Neural cell (in vitro differentiated cells): ENCODE measurements at regions not wholly inside any gene's neighbourhood (a gene's known extent, or its start where the extent isn't known, plus 50 kb on each side); places are given as distances from the start of the nearest gene placed in this dataset.

Experiments
- H2AFZ ChIP-seq: fragments of 200-600, 300-800 bp; sonication (generic), shearing (Covaris generic); 2 replicates; pipeline ENCODE4 v1.6.0; 2014; ENCODE audit warnings: low read depth, mild to moderate bottlenecking, antibody characterized with exemption, low read length, moderate library complexity
- H3F3A ChIP-seq: fragments of 200-600 bp; shearing (Covaris generic); 2 replicates; pipeline ENCODE4 v1.6.1; 2016; ENCODE audit warnings: mild to moderate bottlenecking, moderate library complexity, mixed read lengths, antibody characterized with exemption, low read length; ENCODE audit not compliant: insufficient read depth, poor library complexity, severe bottlenecking
- H3K27ac ChIP-seq: fragments of 200-600, 300-800 bp; sonication (generic), shearing (Covaris generic); 2 replicates; pipeline ENCODE4 v1.5.1; 2014; ENCODE audit warnings: mild to moderate bottlenecking, low read length, moderate library complexity
- H3K27me3 ChIP-seq: fragments of 300-800, 200-600 bp; sonication (generic), shearing (Covaris generic); 2 replicates; pipeline ENCODE4 v1.6.0; 2014; ENCODE audit warnings: mild to moderate bottlenecking, low read depth, low read length, moderate library complexity; ENCODE audit not compliant: insufficient read depth
- H3K36me3 ChIP-seq: fragments of 300-800, 200-600 bp; sonication (generic), shearing (Covaris generic); 2 replicates; pipeline ENCODE4 v1.5.1; 2014; ENCODE audit warnings: mild to moderate bottlenecking, antibody characterized with exemption, low read length, moderate library complexity; ENCODE audit not compliant: insufficient read depth
- H3K4me2 ChIP-seq: fragments of 300-800, 200-600 bp; sonication (generic), shearing (Covaris generic); 2 replicates; pipeline ENCODE4 v1.6.0; 2014; ENCODE audit warnings: mild to moderate bottlenecking, low read length
- H3K4me3 ChIP-seq: fragments of 300-800, 200-600 bp; sonication (generic), shearing (Covaris generic); 2 replicates; pipeline ENCODE4 v1.5.1; 2014; ENCODE audit warnings: mild to moderate bottlenecking, low read length, moderate library complexity
- H3K79me2 ChIP-seq: fragments of 200-600 bp; shearing (Covaris generic); replicated peaks from 2 replicates; pipeline ENCODE4 v1.6.0; 2014; ENCODE audit warnings: mild to moderate bottlenecking, low read length, moderate library complexity; ENCODE audit not compliant: insufficient read depth
- H3K9ac ChIP-seq: fragments of 300-800, 200-600 bp; sonication (generic), shearing (Covaris generic); 2 replicates; pipeline ENCODE4 v1.6.1; 2016; ENCODE audit warnings: mild to moderate bottlenecking, low read length, mixed read lengths
- H3K9me2 ChIP-seq: fragments of 200-600 bp; shearing (Covaris generic); 2 replicates; pipeline ENCODE4 v1.6.1; 2016; ENCODE audit warnings: mild to moderate bottlenecking, low read length, mixed read lengths; ENCODE audit not compliant: insufficient read depth
- H3K9me3 ChIP-seq: fragments of 200-600, 300-800 bp; sonication (generic), shearing (Covaris generic); 2 replicates; pipeline ENCODE4 v1.6.1; 2016; ENCODE audit warnings: mild to moderate bottlenecking, mixed run types, low read length, moderate library complexity, mixed read lengths
- H4K20me1 ChIP-seq: fragments of 200-600 bp; shearing (Covaris generic); 2 replicates; pipeline ENCODE4 v1.6.1; 2016; ENCODE audit warnings: mild to moderate bottlenecking, mixed run types; ENCODE audit not compliant: insufficient read depth
- EP300 ChIP-seq: fragments of 450-650 bp; conservative IDR thresholded peaks from 2 replicates; pipeline ENCODE4 v1.6.1; 2014; ENCODE audit warnings: antibody characterized with exemption, mild to moderate bottlenecking, moderate library complexity; ENCODE audit not compliant: poor library complexity, severe bottlenecking
- EZH2 ChIP-seq: fragments of 200-600, 300-800 bp; shearing (Covaris generic), sonication (generic); IDR thresholded peaks from 2 replicates; pipeline ENCODE4 v1.6.1; 2014; ENCODE audit warnings: antibody characterized with exemption, low read length, borderline replicate concordance, mild to moderate bottlenecking; ENCODE audit not compliant: insufficient read depth, poor library complexity, severe bottlenecking
- MXI1 ChIP-seq: fragments of 450-650 bp; conservative IDR thresholded peaks from 2 replicates; pipeline ENCODE4 v1.6.1; 2014; ENCODE audit warnings: antibody characterized with exemption, mild to moderate bottlenecking; ENCODE audit not compliant: poor library complexity, severe bottlenecking
- POLR2AphosphoS5 ChIP-seq: IDR thresholded peaks from 2 replicates; pipeline ENCODE4 v1.6.1; 2012
- RAD21 ChIP-seq: fragments of 450-650 bp; conservative IDR thresholded peaks from 2 replicates; pipeline ENCODE4 v1.6.1; 2014; ENCODE audit warnings: antibody characterized with exemption, mild to moderate bottlenecking, moderate library complexity
- SMC3 ChIP-seq: fragments of 450-650 bp; conservative IDR thresholded peaks from 2 replicates; pipeline ENCODE4 v1.6.1; 2014; ENCODE audit warnings: antibody characterized with exemption, mild to moderate bottlenecking, moderate library complexity; ENCODE audit not compliant: poor library complexity
- TAF1 ChIP-seq: IDR thresholded peaks from 2 replicates; pipeline ENCODE4 v1.6.1; 2012; ENCODE audit warnings: low read depth
- TF ChIP-seq, protein P1 (sequence below): IDR thresholded peaks from 2 replicates; pipeline ENCODE4 v1.6.1; 2012; ENCODE audit warnings: borderline replicate concordance
- TF ChIP-seq, protein P2 (sequence below): fragments of 450-650 bp; IDR thresholded peaks from 2 replicates; pipeline ENCODE4 v1.5.1; 2014; ENCODE audit warnings: antibody characterized with exemption, mild to moderate bottlenecking, moderate library complexity; ENCODE audit not compliant: poor library complexity, severe bottlenecking

GRCh38 chr9:103661663-103662062, 432.4 kb upstream of the SMC2 start:
- H3K9me2 ChIP-seq = no peaks in the 10 kb centered on the region
- no peaks in the 10 kb centered on the region for H3K36me3 ChIP-seq
- H3K9ac ChIP-seq = no peak overlapping the region
- no peak overlapping the region for H2AFZ ChIP-seq
- TF ChIP-seq POLR2AphosphoS5 = no peak
- no peak for TF ChIP-seq EZH2
- TF ChIP-seq SMC3 = no peak
- no peak for TF ChIP-seq TAF1
- TF ChIP-seq, protein P1, sequence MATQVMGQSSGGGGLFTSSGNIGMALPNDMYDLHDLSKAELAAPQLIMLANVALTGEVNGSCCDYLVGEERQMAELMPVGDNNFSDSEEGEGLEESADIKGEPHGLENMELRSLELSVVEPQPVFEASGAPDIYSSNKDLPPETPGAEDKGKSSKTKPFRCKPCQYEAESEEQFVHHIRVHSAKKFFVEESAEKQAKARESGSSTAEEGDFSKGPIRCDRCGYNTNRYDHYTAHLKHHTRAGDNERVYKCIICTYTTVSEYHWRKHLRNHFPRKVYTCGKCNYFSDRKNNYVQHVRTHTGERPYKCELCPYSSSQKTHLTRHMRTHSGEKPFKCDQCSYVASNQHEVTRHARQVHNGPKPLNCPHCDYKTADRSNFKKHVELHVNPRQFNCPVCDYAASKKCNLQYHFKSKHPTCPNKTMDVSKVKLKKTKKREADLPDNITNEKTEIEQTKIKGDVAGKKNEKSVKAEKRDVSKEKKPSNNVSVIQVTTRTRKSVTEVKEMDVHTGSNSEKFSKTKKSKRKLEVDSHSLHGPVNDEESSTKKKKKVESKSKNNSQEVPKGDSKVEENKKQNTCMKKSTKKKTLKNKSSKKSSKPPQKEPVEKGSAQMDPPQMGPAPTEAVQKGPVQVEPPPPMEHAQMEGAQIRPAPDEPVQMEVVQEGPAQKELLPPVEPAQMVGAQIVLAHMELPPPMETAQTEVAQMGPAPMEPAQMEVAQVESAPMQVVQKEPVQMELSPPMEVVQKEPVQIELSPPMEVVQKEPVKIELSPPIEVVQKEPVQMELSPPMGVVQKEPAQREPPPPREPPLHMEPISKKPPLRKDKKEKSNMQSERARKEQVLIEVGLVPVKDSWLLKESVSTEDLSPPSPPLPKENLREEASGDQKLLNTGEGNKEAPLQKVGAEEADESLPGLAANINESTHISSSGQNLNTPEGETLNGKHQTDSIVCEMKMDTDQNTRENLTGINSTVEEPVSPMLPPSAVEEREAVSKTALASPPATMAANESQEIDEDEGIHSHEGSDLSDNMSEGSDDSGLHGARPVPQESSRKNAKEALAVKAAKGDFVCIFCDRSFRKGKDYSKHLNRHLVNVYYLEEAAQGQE = no peak
- TF ChIP-seq RAD21 = no peak
- TF ChIP-seq MXI1 = no peak
- TF ChIP-seq EP300 = no peak
- TF ChIP-seq, protein P2, sequence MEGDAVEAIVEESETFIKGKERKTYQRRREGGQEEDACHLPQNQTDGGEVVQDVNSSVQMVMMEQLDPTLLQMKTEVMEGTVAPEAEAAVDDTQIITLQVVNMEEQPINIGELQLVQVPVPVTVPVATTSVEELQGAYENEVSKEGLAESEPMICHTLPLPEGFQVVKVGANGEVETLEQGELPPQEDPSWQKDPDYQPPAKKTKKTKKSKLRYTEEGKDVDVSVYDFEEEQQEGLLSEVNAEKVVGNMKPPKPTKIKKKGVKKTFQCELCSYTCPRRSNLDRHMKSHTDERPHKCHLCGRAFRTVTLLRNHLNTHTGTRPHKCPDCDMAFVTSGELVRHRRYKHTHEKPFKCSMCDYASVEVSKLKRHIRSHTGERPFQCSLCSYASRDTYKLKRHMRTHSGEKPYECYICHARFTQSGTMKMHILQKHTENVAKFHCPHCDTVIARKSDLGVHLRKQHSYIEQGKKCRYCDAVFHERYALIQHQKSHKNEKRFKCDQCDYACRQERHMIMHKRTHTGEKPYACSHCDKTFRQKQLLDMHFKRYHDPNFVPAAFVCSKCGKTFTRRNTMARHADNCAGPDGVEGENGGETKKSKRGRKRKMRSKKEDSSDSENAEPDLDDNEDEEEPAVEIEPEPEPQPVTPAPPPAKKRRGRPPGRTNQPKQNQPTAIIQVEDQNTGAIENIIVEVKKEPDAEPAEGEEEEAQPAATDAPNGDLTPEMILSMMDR = no peak
- no peaks in the 10 kb centered on the region for H3K79me2 ChIP-seq
- no peaks in the 10 kb centered on the region for H3K27me3 ChIP-seq
- no peak overlapping the region for H3K27ac ChIP-seq
- no peak overlapping the region for H3K4me3 ChIP-seq
- H3K4me2 ChIP-seq = no peak overlapping the region
- H4K20me1 ChIP-seq = no peaks in the 10 kb centered on the region
- no peaks in the 10 kb centered on the region for H3K9me3 ChIP-seq
- H3F3A ChIP-seq = no peaks in the 10 kb centered on the region

DNA sequence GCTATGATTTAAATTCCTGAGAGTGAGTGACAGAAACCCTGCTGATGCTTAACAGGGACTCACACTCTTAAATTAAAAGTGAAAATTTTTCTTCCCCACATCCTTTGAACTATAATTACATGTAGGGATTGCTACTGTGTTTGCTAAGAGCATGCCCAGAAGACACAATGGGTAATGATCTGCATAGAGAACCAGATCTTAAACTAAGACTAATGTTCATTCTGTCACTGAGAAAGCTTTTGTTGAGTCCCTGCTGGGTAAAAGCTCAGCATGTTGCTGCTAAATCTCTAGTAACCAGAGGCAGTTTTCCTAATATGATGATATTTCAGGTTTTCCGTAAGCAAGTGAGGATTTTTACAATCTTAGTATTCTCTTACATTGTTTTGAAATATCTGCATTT, 424.8 kb upstream of the SMC2 start:
- H3K9me2 ChIP-seq = no peaks in the 10 kb centered on the region
- H3K4me3 ChIP-seq = no peak overlapping the region
- no peak overlapping the region for H3K27ac ChIP-seq
- no peaks in the 10 kb centered on the region for H3K27me3 ChIP-seq
- no peaks in the 10 kb centered on the region for H3F3A ChIP-seq
- TF ChIP-seq SMC3 = no peak
- no peak for TF ChIP-seq MXI1
- TF ChIP-seq RAD21 = no peak
- TF ChIP-seq, protein P1 = no peak
- no peak for TF ChIP-seq EZH2
- no peak for TF ChIP-seq EP300
- TF ChIP-seq, protein P2 = no peak
- TF ChIP-seq TAF1 = no peak
- TF ChIP-seq POLR2AphosphoS5 = no peak
- no peak overlapping the region for H3K9ac ChIP-seq
- H3K9me3 ChIP-seq = no peaks in the 10 kb centered on the region
- no peaks in the 10 kb centered on the region for H3K79me2 ChIP-seq
- no peak overlapping the region for H3K4me2 ChIP-seq
- H3K36me3 ChIP-seq = no peaks in the 10 kb centered on the region
- no peaks in the 10 kb centered on the region for H4K20me1 ChIP-seq
- H2AFZ ChIP-seq = no peak overlapping the region
